ENCODE measurements at regions not wholly inside any gene's neighbourhood (a gene's known extent, or its start where the extent isn't known, plus 50 kb on each side); places are given as distances from the start of the nearest gene placed in this dataset.

DNA sequence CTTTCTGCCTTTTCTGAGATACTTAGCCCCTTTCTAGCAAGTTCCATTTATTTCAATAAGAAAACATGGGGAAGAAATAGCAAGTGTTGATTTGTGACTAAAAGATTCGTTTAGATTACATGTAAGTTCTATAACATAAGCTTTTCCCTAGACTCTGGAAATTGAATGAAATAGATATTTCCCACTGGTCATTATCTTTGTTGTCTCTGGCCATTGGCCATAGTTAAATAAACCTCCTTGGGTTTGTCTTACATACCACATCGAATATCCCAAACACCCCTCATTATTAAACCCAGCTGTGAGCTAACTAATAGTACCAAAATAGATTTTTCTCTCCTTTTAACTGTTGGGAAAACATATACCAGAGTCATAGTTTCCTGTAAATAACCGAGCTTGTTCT lies 534.8 kb downstream of the IQCM start:
- peaks cover 5% of the 10 kb centered on the region for H3K4me1 ChIP-seq
- no peak overlapping the region for H3K27ac ChIP-seq
- TF ChIP-seq EP300 (IDR thresholded peaks at IDR 0.05) (no peak), POLR2AphosphoS5 (IDR thresholded peaks at IDR 0.05) (no peak), POLR2A (IDR thresholded peaks at IDR 0.05) (no peak)
- TF ChIP-seq, protein P1, sequence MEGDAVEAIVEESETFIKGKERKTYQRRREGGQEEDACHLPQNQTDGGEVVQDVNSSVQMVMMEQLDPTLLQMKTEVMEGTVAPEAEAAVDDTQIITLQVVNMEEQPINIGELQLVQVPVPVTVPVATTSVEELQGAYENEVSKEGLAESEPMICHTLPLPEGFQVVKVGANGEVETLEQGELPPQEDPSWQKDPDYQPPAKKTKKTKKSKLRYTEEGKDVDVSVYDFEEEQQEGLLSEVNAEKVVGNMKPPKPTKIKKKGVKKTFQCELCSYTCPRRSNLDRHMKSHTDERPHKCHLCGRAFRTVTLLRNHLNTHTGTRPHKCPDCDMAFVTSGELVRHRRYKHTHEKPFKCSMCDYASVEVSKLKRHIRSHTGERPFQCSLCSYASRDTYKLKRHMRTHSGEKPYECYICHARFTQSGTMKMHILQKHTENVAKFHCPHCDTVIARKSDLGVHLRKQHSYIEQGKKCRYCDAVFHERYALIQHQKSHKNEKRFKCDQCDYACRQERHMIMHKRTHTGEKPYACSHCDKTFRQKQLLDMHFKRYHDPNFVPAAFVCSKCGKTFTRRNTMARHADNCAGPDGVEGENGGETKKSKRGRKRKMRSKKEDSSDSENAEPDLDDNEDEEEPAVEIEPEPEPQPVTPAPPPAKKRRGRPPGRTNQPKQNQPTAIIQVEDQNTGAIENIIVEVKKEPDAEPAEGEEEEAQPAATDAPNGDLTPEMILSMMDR (IDR thresholded peaks at IDR 0.05) = no peak
- no peaks in the 10 kb centered on the region for H3K27me3 ChIP-seq
- WGBS = 63% methylated on average over 3 of the region's 3 CpGs
- no peaks in the 10 kb centered on the region for H3K9me3 ChIP-seq
- H3K36me3 ChIP-seq = no peaks in the 10 kb centered on the region
- H3K4me3 ChIP-seq = no peak overlapping the region
- DNase-seq (ENCODE audit: low spot score in 2 of 2) = no peak

DNA sequence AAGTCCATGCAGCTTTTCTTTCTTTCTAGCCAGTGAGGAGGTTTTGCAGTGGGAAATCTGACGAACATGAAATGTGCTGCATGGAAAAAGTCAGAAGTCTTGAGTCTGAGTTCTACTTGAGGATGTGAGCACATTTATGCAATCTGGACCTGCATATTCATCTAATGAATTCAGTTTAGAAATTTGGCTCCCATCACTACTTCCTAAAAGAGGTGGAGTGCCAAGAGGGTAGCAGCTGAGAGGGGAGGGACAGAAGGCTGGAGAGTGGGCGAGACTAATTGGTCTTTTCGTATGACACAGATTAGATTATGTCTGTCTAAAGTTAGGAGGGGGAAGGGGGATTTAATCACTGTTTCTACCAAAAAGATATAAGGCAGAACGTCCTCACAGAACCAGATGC lies 535.9 kb downstream of the IQCM start:
- H3K4me3 ChIP-seq = no peak overlapping the region
- no peak for DNase-seq (ENCODE audit: low spot score in 2 of 2)
- WGBS = 22% methylated on average over 4 of the region's 4 CpGs
- no peak overlapping the region for H3K27ac ChIP-seq
- H3K9me3 ChIP-seq = peaks cover 5% of the 10 kb centered on the region
- TF ChIP-seq EP300 (IDR thresholded peaks at IDR 0.05) (no peak), POLR2A (IDR thresholded peaks at IDR 0.05) (no peak), POLR2AphosphoS5 (IDR thresholded peaks at IDR 0.05) (no peak)
- TF ChIP-seq, protein P1 (IDR thresholded peaks at IDR 0.05) = no peak
- H3K4me1 ChIP-seq = peaks cover 5% of the 10 kb centered on the region
- no peaks in the 10 kb centered on the region for H3K36me3 ChIP-seq
- H3K27me3 ChIP-seq = no peaks in the 10 kb centered on the region

DNA sequence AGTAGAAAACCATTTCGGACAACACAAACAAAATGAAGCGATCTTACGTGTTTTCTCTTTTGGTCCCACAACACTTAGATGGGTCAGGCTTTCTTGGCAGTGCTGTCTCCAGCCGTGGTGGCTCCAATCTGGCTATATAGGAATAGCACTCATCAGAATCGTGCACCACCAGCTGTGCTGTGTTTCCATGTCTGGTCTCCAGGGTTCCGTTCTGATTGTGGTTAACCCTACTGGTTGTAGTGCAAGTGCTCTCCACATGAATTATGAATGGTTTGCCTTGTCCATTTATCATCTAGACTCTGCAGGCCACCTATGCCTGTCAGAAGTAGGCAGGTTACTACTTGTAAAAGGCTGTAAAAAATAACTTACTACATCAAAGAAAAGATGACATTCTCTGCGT lies 536.3 kb downstream of the IQCM start:
- TF ChIP-seq, protein P1 (IDR thresholded peaks at IDR 0.05) = no peak
- Histone ChIP-seq H3K27me3 (no peaks in the 10 kb centered on the region), H3K4me1 (peaks cover 5% of the 10 kb centered on the region), H3K36me3 (no peaks in the 10 kb centered on the region), H3K4me3 (no peak overlapping the region), H3K9me3 (peaks cover 5% of the 10 kb centered on the region), H3K27ac (no peak overlapping the region)
- 75% methylated on average over 7 of the region's 7 CpGs for WGBS
- DNase-seq (ENCODE audit: low spot score in 2 of 2) = no peak

DNA sequence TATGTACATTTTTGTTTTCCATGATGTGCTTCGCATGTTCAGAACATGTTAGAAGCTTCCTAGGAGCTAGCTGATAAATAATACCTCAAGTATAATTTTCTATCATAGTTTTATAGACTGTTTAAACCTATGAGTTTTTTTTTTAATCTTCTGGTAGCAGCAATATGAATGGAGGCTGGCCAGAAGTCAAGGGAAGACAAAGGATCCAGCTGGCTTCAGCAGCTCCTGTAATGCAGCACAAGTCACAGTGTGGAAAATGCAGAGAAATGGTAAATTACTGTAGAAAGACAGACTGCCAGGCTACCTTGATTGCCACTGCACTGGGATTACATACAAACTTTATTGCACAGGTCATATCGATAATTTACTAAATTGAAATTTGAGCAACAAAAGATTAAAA lies 537.9 kb downstream of the IQCM start:
- TF ChIP-seq POLR2A (IDR thresholded peaks at IDR 0.05) (no peak), EP300 (IDR thresholded peaks at IDR 0.05) (no peak)
- TF ChIP-seq, protein P1 (IDR thresholded peaks at IDR 0.05) = no peak
- WGBS = 80% methylated on average over 2 of the region's 2 CpGs
- Histone ChIP-seq H3K27me3 (no peaks in the 10 kb centered on the region), H3K9me3 (peaks cover 5% of the 10 kb centered on the region), H3K4me1 (peaks cover 5% of the 10 kb centered on the region), H3K27ac (no peak overlapping the region), H3K36me3 (no peaks in the 10 kb centered on the region), H3K4me3 (no peak overlapping the region)
- no peak for DNase-seq (ENCODE audit: low spot score in 2 of 2)

DNA sequence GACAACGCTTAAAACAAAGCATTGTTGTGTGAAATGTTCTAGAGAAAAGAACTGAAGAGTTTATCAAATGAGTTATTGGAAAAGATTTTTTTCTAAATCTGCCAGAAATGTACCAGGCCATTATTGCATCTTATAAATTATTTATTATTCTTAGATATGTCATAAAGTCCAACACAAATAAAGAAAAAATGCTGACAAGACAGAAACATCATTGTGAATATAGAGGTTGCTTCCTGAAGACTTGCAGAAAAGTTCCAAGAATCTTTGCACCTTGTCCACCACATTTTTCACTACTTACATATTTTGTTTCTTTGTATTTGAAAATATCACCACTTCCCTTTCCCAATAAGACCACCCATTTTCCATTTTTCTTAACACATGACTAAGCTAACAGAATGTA lies 545.8 kb downstream of the IQCM start:
- Histone ChIP-seq H3K4me3 (no peak overlapping the region), H3K4me1 (no peaks in the 10 kb centered on the region), H3K36me3 (no peaks in the 10 kb centered on the region), H3K27ac (no peak overlapping the region), H3K9me3 (no peaks in the 10 kb centered on the region), H3K27me3 (no peaks in the 10 kb centered on the region)
- 96% methylated on average over 1 of the region's 1 CpG for WGBS
- TF ChIP-seq EP300 (IDR thresholded peaks at IDR 0.05) = no peak
- TF ChIP-seq POLR2A (IDR thresholded peaks at IDR 0.05) = no peak
- TF ChIP-seq, protein P1 (IDR thresholded peaks at IDR 0.05) = no peak
- TF ChIP-seq POLR2AphosphoS5 (IDR thresholded peaks at IDR 0.05) = no peak
- DNase-seq (ENCODE audit: low spot score in 2 of 2) = no peak
